ENCODE measurements at regions not wholly inside any gene's neighbourhood (a gene's known extent, or its start where the extent isn't known, plus 50 kb on each side); places are given as distances from the start of the nearest gene placed in this dataset.
"Not testable (repeated sequence)": the region's sequence is repeated elsewhere in the genome, so short reads cannot be mapped to it uniquely, and the experiment has no call there.

- no peak for ATAC-seq
These were observed 161.2 kb upstream of the NECTIN3 start for GRCh38 chr3:110910346-110910955.

- ATAC-seq: no peak
These were observed 152.7 kb upstream of the NECTIN3 start for GRCh38 chr3:110918963-110919362.

GRCh38 chr3:110925798-110926197 is 145.8 kb upstream of the NECTIN3 start:
- no peak for ATAC-seq

GRCh38 chr3:110928016-110928662 is 143.5 kb upstream of the NECTIN3 start:
- no peak for ATAC-seq

- ATAC-seq: no peak
These were observed 141.8 kb upstream of the NECTIN3 start for GRCh38 chr3:110929816-110930215.

GRCh38 chr3:110932567-110932966 is 139.0 kb upstream of the NECTIN3 start:
- ATAC-seq: no peak

- no peak for ATAC-seq
These were observed 137.7 kb upstream of the NECTIN3 start for GRCh38 chr3:110933821-110934426.

GRCh38 chr3:110938629-110939028 is 133.0 kb upstream of the NECTIN3 start:
- no peak for ATAC-seq

- no peak for ATAC-seq
These were observed 131.6 kb upstream of the NECTIN3 start for GRCh38 chr3:110940055-110940454.

GRCh38 chr3:110944782-110945181 is 126.8 kb upstream of the NECTIN3 start:
- ATAC-seq: no peak

GRCh38 chr3:110946810-110947209 is 124.8 kb upstream of the NECTIN3 start:
- ATAC-seq: no peak

GRCh38 chr3:110949194-110949593 is 122.4 kb upstream of the NECTIN3 start:
- ATAC-seq: not testable (repeated sequence)

GRCh38 chr3:110955301-110955880 is 116.2 kb upstream of the NECTIN3 start:
- ATAC-seq: no peak

- ATAC-seq: no peak
These were observed 115.5 kb upstream of the NECTIN3 start for GRCh38 chr3:110956081-110956480.

- no peak for ATAC-seq
These were observed 114.2 kb upstream of the NECTIN3 start for GRCh38 chr3:110957247-110958025.

GRCh38 chr3:110958313-110959147 is 113.1 kb upstream of the NECTIN3 start:
- ATAC-seq: no peak

- no peak for ATAC-seq
These were observed 105.6 kb upstream of the NECTIN3 start for GRCh38 chr3:110965976-110966375.

GRCh38 chr3:110966966-110967663 is 104.5 kb upstream of the NECTIN3 start:
- ATAC-seq: no peak

GRCh38 chr3:110968076-110968475 is 103.5 kb upstream of the NECTIN3 start:
- no peak for ATAC-seq

GRCh38 chr3:110969229-110970211 is 102.1 kb upstream of the NECTIN3 start:
- no peak for ATAC-seq
